RKO (cell line): ENCODE measurements at regions not wholly inside any gene's neighbourhood (a gene's known extent, or its start where the extent isn't known, plus 50 kb on each side); places are given as distances from the start of the nearest gene placed in this dataset.
"Not testable (repeated sequence)": the region's sequence is repeated elsewhere in the genome, so short reads cannot be mapped to it uniquely, and the experiment has no call there.

Source experiments
- DNase-seq: peaks from one replicate; pipeline ENCODE4 v3.0.0-alpha.2; 2016; ENCODE audit warnings: low spot score

DNA sequence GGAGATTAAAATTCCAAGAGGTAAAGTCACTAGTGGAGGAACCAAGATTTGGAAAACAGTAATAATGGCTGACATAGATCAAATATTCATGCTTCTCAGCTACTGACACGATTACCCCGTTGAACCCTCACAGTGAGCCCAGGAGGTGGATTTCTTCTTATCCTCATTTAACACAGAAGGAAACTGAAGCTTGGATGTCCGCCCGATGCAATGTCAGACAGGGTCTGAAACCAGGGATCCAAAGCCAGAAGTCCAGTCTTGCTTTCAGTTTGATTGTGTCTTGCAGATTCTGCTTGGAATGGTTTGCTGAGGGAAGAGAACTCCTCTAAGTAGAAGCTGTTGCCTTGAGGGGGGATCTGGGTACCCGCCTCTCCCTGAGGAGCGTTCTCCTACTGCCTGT lies 404.7 kb downstream of the KCNRG start:
- DNase-seq, result no peak

DNA sequence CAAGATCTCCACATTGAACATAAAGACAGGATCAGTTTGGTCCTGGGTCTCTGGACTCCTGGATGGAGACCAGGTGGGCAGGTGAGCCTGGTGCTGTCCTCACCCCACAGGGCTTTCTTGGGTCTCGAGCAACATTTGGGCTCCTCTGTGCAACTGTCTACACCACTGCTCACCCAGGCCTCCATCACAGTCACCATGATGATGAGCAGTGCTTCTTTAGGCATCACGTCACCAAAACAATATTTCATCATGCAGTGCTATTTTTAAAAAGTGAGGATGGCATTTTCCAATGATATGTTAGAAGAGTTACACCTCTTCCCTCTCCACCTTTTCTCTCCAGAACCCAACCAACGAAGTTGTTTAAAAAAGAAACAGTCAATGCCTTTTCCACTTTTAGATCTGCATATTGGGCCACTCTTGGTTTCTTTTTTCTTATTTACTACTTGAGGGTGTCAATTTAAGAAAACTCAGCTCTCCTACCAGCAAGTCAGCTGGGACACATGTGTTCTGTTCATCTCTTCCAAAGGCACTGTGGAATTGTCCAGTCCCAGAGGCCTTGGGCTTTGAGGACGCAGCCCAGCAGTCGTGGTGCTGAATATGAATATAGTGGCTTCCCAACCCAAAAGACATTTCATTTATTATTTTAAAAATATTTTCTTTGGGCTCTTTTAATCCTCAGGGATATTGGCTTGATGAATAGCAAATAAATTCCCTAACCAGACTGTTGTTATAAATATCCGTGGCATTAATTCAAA lies 405.7 kb downstream of the KCNRG start:
- DNase-seq, result no peak

DNA sequence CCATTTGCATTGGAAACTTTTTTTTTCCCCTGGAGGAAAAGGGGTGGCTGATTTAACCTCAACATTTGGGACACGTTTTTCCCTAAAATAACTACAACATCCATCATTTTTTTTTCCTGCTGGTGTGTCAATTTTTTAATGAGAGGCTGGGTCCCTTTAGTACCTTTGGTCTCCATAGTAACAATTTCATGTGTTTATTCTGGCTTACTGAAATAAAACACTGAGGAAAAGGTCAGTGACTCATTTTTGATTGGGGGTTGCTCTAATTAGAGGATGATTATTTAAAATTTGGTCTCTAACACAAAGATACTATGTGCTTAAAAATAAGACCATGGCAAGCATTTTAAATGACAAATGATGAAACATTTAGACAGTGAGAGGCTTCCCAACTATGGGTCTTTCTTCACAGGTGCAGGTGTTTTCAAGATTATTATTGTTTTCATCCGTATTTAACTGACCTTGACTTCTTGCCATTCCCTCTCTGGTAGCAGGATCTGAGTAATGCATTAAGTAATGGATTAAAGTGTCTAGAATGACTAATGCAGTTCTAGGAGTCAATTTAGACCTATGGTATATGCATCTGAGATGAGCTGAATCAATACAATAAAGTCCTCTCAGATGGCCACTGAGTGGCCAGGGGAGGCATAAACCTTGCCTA lies 406.4 kb downstream of the KCNRG start:
- DNase-seq, result peak; percentile 42

DNA sequence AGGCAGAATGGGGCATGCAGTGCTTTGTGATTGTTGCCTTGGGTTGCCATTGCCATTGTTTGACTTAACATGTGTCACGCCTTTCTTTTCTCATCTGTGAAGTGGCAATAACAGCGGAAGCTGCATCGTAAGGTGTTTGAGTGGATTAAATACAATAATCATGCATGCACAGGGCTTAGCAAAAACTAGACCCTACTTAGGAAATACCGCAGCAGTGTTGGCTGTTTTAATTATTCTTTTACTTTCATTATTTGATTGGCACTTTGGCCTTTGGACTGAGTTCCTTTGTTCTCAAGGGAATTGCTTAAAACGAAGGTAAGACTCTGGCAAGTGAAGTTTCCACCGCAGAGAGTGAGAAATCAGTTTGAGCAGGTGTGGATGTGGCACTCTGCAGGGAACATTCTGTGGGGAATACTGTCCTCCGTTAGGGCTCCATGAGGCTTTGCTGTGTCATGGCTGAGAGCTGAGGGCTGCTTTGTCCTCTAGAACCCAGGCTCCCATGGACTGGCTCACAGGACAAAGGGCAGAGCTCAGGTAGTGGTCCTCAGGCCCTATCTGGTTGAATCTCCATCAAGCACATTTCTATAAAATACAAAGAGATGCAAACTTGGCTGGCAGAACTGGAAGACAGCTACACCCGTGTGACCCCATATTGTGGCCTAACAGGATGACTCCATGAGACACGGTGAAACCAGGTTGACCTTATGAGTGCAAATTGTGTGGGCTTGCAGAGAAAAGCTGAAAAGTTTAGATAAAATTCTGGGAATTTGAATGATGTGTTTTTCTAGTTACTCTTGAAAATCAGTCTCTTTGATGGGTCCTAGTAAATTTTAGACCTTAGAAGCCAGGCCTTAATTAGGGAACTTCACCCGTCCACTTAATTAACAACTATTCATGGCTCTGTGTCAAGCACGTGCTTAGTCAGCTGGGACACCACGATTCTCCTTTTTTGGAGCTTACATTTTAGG lies 407.2 kb downstream of the KCNRG start:
- DNase-seq, result no peak

DNA sequence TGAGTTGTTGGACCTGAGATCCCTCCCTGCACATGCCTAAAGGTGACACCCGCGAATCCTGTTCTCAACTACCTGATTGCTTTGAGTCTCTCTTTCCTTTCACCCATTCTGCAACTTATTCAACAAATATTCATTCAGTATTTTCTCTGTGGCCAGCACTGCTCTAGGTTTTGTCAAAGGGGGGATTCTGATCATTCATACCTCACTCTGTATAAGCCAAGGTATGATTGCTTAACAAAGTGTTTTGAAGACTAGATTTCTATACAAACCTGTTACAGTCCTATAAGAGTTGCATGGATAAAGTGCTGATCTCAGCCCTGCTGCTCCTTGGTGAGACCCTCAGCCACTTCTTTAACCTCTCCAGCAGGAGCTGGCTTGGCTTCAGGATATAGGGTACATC lies 409.7 kb downstream of the KCNRG start:
- DNase-seq, result no peak

DNA sequence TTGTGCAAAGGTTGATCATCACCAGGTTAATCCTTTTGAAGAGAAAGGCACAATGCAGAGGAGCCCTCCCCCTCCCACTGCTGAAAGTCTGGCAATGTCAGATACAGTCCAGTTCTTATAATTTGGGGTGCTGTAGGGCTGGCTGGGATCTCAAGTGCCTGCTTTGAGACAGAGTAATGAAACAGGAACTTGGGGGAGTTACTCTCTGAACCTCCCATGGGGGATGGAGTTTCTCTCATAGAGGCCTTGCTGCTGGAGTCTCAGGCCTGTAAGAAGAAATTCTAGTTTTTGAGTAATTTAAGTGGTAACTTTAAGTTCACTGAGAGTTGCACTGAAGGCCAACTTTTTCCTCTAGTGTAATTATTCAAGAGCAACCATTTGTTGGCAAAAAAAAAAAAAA lies 410.5 kb downstream of the KCNRG start:
- no peak for DNase-seq

DNA sequence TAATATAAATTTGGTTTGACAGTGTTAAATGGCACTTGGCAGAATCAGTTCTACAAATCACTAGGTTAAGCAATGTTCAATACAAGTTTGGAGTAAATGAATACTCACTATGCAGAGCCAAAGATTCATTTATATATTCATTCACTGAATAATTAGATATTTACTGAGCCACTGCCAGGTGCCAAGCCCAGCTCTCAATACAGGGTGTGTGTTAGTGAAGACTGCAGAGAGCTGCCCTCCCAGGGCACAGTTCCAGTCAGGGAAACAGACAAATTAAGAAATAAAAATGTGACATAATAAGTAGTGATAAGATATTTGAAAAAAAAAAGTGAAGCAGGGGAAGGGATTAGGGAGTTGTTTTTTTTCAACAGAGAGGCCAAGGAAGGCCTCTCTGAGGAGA lies 411.7 kb downstream of the KCNRG start:
- DNase-seq, result no peak

DNA sequence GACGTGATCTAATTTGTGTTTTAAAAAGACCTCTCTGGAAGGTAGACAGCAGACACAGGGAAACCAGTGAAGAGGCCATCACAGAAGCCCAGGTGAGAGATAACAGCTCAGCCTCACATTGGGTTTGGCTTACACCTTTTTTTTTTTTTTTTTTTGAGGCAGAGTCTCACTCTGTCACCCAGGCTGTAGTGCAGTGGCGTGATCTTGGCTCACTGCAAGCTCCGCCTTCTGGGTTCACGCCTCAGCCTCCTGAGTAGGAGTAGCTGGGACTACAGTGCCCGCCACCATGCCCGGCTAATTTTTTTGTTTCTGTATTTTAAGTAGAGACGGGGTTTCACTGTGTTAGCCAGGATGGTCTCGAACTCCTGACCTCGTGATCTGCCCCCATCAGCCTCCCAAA lies 412.3 kb downstream of the KCNRG start:
- not testable (repeated sequence) for DNase-seq

DNA sequence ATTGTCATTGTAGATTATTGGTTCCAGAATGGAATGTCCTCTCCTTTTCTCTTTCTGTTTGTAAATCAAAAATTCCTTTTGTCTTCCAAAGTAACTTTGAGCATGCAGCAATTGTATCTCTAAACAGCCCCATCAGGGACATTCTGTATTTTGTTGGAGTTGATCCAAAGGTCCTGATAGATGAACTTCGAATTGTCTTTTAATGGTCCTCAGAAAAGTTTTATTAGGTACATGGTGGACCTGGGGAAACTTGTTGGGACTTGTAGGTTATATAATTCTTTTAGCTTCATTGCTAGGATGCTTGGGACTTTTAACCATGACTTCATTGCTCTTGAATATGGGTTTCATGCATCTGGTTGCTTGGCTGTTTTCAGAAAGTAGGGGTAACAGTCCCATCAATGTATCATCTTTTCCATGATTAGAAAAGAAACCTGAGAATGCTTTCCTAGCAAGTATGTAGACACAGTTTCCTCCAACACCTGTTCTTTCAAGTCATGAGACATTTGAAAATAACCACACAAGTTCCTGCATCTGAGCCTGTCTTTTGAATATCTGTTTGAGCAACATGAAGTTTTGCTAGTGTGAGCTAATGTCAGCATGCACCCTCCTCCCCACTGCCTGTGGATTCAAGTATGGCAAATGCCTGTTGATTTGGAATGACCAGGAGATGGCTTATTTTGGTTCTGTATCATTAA lies 413.1 kb downstream of the KCNRG start:
- DNase-seq, result no peak

DNA sequence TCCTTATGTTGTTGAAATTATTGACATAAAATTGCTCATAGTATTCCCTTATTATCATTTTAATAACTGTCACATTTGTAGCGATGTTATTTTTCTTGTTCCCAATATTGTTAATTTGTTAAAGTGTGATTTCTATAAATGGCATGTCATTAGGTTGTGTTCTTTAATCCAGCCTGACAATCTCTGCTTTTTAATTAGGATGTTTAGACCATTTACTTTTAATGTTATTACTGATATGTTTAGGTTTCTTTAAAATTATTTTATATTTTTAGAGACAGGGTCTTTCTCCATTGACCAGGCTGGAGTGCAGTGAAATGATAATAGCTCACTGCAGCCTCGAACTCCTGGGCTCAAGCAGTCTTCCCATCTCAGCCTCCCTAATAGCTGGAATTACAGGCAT lies 408.5 kb downstream of the DLEU7 start:
- no peak for DNase-seq

DNA sequence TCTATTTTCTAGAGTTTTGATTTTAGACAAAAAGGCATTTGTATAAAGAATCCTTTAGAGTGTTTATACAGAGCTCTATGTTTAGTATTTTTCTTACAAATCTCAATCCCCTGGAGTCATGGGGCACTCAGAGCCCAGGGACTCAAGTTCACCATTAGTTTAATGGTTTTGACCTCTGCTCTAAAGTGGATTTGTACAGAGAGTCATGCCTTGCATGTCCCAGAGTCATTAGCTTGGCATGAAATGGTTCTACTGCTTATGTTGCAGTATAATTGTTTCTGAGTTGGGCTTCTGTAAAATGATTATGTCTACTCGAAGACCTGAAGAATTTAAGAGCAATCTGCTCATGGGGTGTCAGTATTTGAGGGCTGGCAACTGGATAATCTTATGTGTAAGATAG lies 406.2 kb downstream of the DLEU7 start:
- DNase-seq, result no peak

DNA sequence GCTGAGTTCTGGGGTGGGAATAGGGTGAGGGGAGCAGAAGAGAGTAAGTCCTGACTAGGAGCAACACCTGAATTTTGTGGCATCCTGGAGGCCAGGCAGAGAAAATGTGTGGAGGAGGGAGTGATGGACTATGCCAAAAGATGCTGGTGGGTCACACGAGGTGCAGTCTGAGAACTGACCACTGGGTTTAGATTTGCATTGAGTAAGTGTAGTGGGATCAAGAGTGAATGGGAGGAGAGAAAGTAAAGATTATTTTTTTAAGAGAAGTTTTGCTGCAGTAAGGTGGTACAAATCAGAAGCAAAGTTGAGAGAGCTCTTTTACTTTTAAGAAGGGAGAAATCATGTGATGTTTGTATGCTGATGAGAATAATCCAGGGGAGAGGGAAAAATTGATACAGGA lies 405.1 kb downstream of the DLEU7 start:
- DNase-seq, result no peak

DNA sequence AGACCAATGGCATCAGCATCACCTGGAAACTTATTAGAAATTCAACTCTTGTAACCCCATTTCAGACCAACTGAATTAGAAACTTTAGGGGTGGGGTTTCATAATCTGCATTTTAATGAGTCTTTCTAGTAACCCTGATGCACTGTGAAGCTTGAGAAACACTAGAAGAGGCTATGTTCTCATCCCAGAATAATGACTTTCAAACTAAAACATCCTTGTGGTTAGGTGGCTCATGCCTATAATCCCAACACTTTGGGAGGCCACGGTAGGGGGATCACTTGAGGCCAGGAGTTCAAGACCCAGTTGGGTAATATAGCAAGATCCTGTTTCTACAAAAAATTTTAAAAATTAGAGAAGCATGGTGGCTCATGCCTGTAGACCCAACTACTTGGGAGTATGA lies 402.4 kb downstream of the DLEU7 start:
- no peak for DNase-seq

DNA sequence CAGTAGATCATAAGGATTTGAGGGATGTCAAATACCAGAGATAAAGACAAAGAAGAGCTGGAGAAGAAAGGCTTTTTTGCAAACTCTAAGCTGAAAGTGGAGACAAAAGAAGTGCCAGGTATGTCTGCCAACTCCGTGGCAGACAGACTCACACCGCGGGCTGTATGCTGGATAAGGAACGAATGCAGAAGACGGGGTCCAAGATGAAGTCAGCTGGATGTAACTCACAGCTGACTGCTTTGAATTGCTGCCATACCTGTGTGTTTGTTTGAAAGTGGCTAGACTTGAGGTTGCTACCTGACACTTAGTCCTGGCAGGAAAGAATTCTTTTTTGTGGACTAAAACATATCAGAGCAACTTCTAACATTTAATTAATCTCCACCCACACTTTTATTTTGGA lies 398.8 kb downstream of the DLEU7 start:
- no peak for DNase-seq

DNA sequence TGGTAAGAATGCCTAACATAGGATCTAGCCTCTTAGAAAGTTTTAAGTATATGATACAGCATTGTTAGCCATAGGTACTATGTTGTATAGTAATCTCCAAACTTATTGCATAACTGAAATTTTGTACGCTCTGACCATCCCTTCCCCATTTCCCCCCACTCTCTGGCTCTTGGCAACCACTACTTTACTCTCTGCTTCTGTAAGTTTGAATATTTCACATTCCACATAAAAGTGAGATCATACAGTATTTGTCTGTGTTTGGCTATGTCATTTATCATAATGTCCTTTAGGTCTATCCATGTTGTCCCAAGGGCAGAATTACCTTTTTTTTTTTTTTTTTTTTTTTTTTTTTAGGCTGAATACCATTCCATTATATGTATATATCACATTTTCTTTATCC lies 396.9 kb downstream of the DLEU7 start:
- no peak for DNase-seq

DNA sequence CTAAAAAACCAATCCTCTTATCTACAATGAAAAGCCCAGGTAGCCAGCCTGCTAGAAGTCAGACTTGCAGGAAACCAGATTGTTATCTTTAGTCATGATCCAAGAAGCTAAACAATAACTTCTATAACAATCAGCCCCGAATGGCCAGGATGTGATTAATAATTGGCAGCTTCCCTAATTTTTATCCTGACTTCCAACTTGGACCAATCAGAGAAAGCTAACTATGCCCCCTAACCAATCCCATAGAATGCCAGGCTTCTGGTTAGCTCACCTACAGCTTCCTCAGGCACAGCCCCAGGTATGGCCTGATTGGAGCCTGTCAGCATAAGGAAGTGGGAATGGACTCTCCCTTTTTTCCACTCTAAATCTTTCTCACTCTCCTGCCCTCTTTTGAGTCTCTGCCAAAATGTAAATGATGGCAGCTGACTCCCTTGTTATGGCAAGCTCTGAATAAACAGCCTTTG lies 394.9 kb downstream of the DLEU7 start:
- DNase-seq, result no peak

DNA sequence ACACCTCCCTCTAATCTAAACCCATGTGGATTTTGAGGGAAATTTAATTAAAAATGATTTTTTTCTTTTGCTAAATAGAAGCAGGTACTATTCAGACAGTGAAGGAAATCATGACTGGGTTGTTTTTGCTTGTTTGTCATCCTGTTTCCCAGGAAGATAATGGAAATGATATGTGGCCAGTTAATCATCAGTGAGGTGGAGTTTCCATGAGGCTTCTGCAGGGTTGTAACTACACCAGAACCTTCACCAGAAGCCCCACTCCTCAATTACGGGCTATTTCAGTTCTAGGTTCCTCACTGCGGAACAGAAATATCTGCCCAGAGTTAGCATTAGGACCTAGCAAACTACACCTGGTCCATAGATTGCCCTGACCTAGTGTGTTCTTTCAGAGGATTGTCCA lies 394.0 kb downstream of the DLEU7 start:
- DNase-seq, result no peak

DNA sequence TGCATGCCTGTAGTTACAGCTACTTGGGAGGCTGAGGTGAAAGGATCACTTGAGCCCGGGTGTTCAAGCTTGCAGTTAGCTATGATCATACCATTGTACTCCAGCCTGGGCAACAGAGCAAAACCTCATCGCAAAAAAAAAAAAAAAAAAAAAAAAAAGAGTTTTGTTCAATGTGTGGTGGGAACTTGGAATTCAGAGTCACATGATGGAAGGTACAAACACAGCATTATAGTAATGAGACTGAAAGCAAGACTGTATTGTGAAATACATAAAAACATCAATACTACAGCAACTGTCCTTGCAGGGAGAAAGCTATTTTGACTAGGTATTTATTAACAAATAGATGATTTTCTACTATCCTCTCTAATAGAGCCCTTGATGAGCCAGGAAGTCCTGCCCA lies 393.2 kb downstream of the DLEU7 start:
- no peak for DNase-seq

DNA sequence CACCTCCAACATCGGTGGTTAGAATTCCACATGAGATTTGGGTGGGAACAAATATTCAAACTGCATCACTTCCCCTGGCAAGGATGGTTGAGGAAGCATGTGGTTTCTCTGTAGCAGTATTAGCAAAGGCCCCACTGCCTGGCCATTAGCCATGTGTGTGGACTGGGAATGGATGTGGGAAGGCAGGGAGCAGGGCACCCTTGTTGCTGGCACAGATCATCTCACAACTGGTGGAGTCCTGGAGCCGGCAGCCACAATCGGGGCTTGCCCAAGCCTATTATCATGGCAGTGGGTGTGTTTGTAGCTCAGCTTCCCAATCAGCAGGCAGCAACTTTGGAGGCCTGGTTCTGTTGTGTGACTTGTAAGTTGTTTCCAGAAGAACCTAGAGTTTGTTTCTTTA lies 391.9 kb downstream of the DLEU7 start:
- DNase-seq, result no peak

DNA sequence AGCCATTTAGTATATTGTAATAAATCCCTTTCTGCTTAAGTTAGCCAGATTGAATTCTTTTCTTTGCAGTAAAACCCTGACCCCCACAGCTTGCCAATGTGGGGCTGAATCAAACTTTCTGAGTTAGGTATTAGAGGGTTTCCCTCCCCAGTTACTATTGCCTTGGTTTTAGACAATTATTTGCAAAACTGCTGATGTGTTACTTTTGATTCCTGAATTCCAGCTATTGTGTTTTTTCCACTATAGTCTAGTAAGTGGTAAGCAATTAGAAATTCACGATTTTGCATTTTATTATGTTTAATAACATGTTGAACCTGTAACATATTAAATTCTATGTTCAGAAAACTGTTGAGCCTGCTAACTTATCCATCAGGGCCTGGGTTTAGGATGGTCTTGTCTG lies 391.5 kb downstream of the DLEU7 start:
- DNase-seq, result no peak

DNA sequence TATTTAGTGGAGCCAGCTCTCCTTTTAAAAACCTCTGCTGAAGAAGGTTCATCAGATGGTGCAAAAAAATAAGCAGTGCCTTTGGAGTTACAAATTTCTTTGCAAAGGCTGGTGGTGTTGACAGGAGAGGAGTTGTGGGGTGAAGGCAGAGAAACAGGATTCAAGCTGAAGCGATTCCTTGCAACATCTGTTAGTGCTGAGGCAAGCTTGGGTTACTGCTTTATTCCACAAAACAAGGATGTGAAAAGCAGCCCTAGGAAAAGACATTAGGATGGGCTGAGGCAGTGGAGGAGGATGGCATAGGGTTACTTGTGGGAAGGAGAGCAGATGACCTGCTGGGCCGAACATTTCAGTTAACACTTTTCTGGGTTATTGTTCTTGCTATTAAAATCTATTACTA lies 390.7 kb downstream of the DLEU7 start:
- no peak for DNase-seq

DNA sequence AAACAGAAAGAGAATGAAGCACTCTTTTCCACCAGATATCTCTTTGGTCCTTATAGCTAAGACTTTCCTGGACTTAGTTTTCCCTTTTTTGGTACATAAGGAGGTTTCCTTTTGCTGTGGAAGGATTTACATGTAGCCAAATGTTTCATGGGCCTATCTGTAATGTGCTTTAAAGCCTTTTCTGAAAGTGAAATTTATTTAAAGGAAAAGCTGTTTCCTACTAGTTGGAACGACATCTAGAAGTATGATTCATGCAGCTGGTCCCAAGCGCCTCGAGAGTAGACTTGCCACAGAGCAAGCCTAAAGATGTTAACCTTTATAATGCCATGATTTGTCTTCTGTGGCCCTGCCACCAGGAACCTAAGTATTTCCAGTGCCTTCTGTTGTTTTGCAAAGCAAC lies 390.3 kb downstream of the DLEU7 start:
- no peak for DNase-seq
